LNCaP clone FGC (cell line): ENCODE measurements at regions not wholly inside any gene's neighbourhood (a gene's known extent, or its start where the extent isn't known, plus 50 kb on each side); places are given as distances from the start of the nearest gene placed in this dataset.

Experiments
- DNase-seq: peaks from one replicate; pipeline ENCODE4 v3.0.0-alpha.2; 2011; ENCODE audit warnings: low read depth
- H3K4me3 ChIP-seq: 2 replicates; pipeline ENCODE4 v1.5.1; 2011; ENCODE audit warnings: mild to moderate bottlenecking, low read depth, low read length, control low read depth
- CTCF ChIP-seq: IDR thresholded peaks from 2 replicates; pipeline ENCODE4 v1.5.1; 2012; ENCODE audit warnings: mild to moderate bottlenecking; ENCODE audit not compliant: control insufficient read depth, insufficient read depth; ENCODE audit errors: extremely low read depth

DNA sequence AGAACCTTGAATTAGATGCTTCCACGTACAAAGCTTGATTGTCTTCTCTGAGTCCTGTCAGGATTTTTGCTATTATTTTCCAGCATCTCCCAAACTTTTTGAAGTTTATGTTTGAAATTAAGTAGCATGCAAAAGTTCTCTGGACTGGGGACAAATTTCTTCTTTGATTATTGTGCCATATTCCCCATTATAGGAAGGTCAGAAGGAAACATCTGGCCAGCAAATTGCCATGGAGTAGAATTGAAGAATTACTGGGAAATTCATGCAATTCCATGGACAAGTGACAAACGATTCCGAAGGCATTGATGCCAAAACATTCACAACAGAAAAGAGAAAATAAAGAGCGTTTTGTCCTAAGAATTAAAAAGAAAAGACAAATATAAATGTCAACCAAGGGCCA, 737.2 kb downstream of the CDH11 start:
- no peak for TF ChIP-seq CTCF
- DNase-seq: no peak
- no peak overlapping the region for H3K4me3 ChIP-seq

GRCh38 chr16:64381979-64382378, 739.9 kb downstream of the CDH11 start:
- no peak overlapping the region for H3K4me3 ChIP-seq
- TF ChIP-seq CTCF: no peak
- DNase-seq: no peak

GRCh38 chr16:64380751-64381150, 741.1 kb downstream of the CDH11 start:
- no peak for TF ChIP-seq CTCF
- H3K4me3 ChIP-seq: no peak overlapping the region
- no peak for DNase-seq

- H3K4me3 ChIP-seq: no peak overlapping the region
- DNase-seq: no peak
- no peak for TF ChIP-seq CTCF
Observed at GRCh38 chr16:64375391-64375980, 746.4 kb downstream of the CDH11 start.

DNA sequence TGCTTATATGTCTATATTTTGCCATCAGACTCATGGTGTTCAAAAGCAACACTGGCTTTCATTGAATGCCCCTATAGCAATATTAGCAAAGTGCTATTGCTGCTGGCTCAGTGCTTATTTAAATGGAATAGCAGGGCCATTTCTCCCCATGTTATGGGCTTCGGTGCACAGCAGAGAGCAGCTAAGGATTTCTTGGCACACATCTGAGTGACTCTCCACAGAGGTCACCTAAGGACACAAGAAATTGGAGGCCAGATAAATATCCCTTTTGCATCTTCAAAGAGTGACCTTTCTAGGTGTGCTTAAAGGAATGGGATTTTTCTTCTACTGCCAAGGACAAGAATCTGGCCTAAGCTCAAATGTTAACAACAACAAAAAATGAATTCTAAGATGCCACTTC, 751.8 kb downstream of the CDH11 start:
- no peak for DNase-seq
- no peak overlapping the region for H3K4me3 ChIP-seq
- TF ChIP-seq CTCF: no peak

GRCh38 chr16:64365448-64365931, 756.4 kb downstream of the CDH11 start:
- no peak for TF ChIP-seq CTCF
- DNase-seq: no peak
- no peak overlapping the region for H3K4me3 ChIP-seq

DNA sequence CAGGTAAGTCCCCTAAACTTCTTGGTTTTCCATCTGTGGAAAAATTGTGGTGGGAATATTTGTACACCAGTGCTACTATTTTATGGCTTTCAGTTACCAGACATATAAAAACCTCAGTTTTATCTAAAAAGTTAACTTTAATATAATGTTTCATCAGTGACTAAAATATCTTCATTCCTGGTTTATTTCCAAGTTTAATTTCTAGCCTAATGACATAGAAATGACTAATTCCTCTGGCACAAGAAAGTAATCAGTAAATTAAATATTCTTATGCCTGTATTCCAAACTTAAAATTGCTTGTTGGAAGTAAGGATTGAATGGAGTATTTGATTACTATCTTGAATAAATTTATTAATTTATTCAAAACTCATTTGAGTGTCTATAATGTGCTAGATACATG, 757.0 kb downstream of the CDH11 start:
- DNase-seq: no peak
- H3K4me3 ChIP-seq: no peak overlapping the region
- TF ChIP-seq CTCF: no peak
